Colon (tissue), 2 donors: ENCODE measurements at regions not wholly inside any gene's neighbourhood (a gene's known extent, or its start where the extent isn't known, plus 50 kb on each side); places are given as distances from the start of the nearest gene placed in this dataset.

Experiments
- FAIRE-seq: peaks from 2 replicates; lab custom pipeline; 2012; peaks lifted over from hg19 to GRCh38; lab: Jason Lieb, UNC
- donor health status: control.
- donor health status: control.

GRCh38 chr2:67043781-67044478, 353.2 kb upstream of the ETAA1 start:
- no peak for FAIRE-seq

GRCh38 chr2:67046591-67046990, 350.5 kb upstream of the ETAA1 start:
- no peak for FAIRE-seq

- no peak for FAIRE-seq
Measured at GRCh38 chr2:67048314-67048713, 348.8 kb upstream of the ETAA1 start.

- no peak for FAIRE-seq
Measured at GRCh38 chr2:67050622-67051021, 346.5 kb upstream of the ETAA1 start.

- FAIRE-seq = no peak
Measured at GRCh38 chr2:67054728-67055127, 342.4 kb upstream of the ETAA1 start.

GRCh38 chr2:67055387-67056304, 341.5 kb upstream of the ETAA1 start:
- no peak for FAIRE-seq

GRCh38 chr2:67057123-67057522, 340.0 kb upstream of the ETAA1 start:
- FAIRE-seq = no peak

- no peak for FAIRE-seq
Measured at GRCh38 chr2:67057901-67058703, 339.0 kb upstream of the ETAA1 start.

- FAIRE-seq = no peak
Measured at GRCh38 chr2:67065046-67065445, 332.1 kb upstream of the ETAA1 start.

GRCh38 chr2:67066782-67067181, 330.4 kb upstream of the ETAA1 start:
- no peak for FAIRE-seq

GRCh38 chr2:67067656-67068055, 329.5 kb upstream of the ETAA1 start:
- FAIRE-seq = no peak

GRCh38 chr2:67070826-67071225, 326.3 kb upstream of the ETAA1 start:
- no peak for FAIRE-seq

- FAIRE-seq = no peak
Measured at GRCh38 chr2:67075056-67075455, 322.1 kb upstream of the ETAA1 start.

GRCh38 chr2:67075530-67076238, 321.4 kb upstream of the ETAA1 start:
- no peak for FAIRE-seq

GRCh38 chr2:67076239-67076624, 320.9 kb upstream of the ETAA1 start:
- FAIRE-seq = no peak

- no peak for FAIRE-seq
Measured at GRCh38 chr2:67079729-67080128, 317.4 kb upstream of the ETAA1 start.

- no peak for FAIRE-seq
Measured at GRCh38 chr2:67082813-67083212, 314.3 kb upstream of the ETAA1 start.

GRCh38 chr2:67083951-67084350, 313.2 kb upstream of the ETAA1 start:
- FAIRE-seq = no peak

- no peak for FAIRE-seq
Measured at GRCh38 chr2:67085146-67085545, 312.0 kb upstream of the ETAA1 start.

- no peak for FAIRE-seq
Measured at GRCh38 chr2:67091681-67092080, 305.5 kb upstream of the ETAA1 start.

GRCh38 chr2:67095121-67095520, 302.0 kb upstream of the ETAA1 start:
- no peak for FAIRE-seq

GRCh38 chr2:67096886-67097285, 300.2 kb upstream of the ETAA1 start:
- FAIRE-seq = no peak
